ENCODE measurements at regions not wholly inside any gene's neighbourhood (a gene's known extent, or its start where the extent isn't known, plus 50 kb on each side); places are given as distances from the start of the nearest gene placed in this dataset.
"Not testable (repeated sequence)": the region's sequence is repeated elsewhere in the genome, so short reads cannot be mapped to it uniquely, and the experiment has no call there.

GRCh38 chr3:39638301-39638700, 170.8 kb downstream of the MOBP start:
- Mint-ChIP-seq H3K4me3 (no peak overlapping the region), H3K36me3 (no peaks in the 10 kb centered on the region), H3K4me1 (ENCODE audit: low read depth) (peaks cover 17% of the 10 kb centered on the region), H3K27ac (no peak overlapping the region), H3K9me3 (ENCODE audit: low read depth) (peaks cover 3% of the 10 kb centered on the region), H3K27me3 (peaks cover 2% of the 10 kb centered on the region)

GRCh38 chr3:39639344-39640236, 169.8 kb upstream of the MYRIP start:
- no peaks in the 10 kb centered on the region for H3K27me3 Mint-ChIP-seq
- H3K27ac Mint-ChIP-seq, result peak overlapping the region; percentile 51
- H3K36me3 Mint-ChIP-seq, result no peaks in the 10 kb centered on the region
- H3K9me3 Mint-ChIP-seq (ENCODE audit: low read depth), result peaks cover 3% of the 10 kb centered on the region
- peaks cover 17% of the 10 kb centered on the region for H3K4me1 Mint-ChIP-seq (ENCODE audit: low read depth)
- peak overlapping the region; percentile 64 for H3K4me3 Mint-ChIP-seq

GRCh38 chr3:39641274-39641673, 168.1 kb upstream of the MYRIP start:
- Mint-ChIP-seq H3K4me3 (no peak overlapping the region), H3K27ac (no peak overlapping the region), H3K27me3 (peaks cover 1% of the 10 kb centered on the region), H3K36me3 (no peaks in the 10 kb centered on the region), H3K9me3 (ENCODE audit: low read depth) (peaks cover 3% of the 10 kb centered on the region), H3K4me1 (ENCODE audit: low read depth) (peaks cover 17% of the 10 kb centered on the region)

GRCh38 chr3:39644176-39644575, 165.2 kb upstream of the MYRIP start:
- Mint-ChIP-seq H3K27ac (no peak overlapping the region), H3K4me1 (ENCODE audit: low read depth) (peaks cover 10% of the 10 kb centered on the region), H3K9me3 (ENCODE audit: low read depth) (peaks cover 3% of the 10 kb centered on the region), H3K36me3 (no peaks in the 10 kb centered on the region), H3K4me3 (no peak overlapping the region), H3K27me3 (peaks cover 1% of the 10 kb centered on the region)

GRCh38 chr3:39651256-39651655, 158.2 kb upstream of the MYRIP start:
- not testable (repeated sequence) for H3K4me1 Mint-ChIP-seq (ENCODE audit: low read depth); H3K27me3 Mint-ChIP-seq; H3K36me3 Mint-ChIP-seq; H3K9me3 Mint-ChIP-seq (ENCODE audit: low read depth); H3K27ac Mint-ChIP-seq; H3K4me3 Mint-ChIP-seq

- Mint-ChIP-seq H3K4me1 (ENCODE audit: low read depth) (no peaks in the 10 kb centered on the region), H3K9me3 (ENCODE audit: low read depth) (no peaks in the 10 kb centered on the region), H3K27ac (no peak overlapping the region), H3K36me3 (no peaks in the 10 kb centered on the region), H3K4me3 (no peak overlapping the region), H3K27me3 (peaks cover 2% of the 10 kb centered on the region)
Measured at GRCh38 chr3:39651993-39652739, 157.2 kb upstream of the MYRIP start.

- not testable (repeated sequence) for H3K27ac Mint-ChIP-seq; H3K9me3 Mint-ChIP-seq (ENCODE audit: low read depth); H3K36me3 Mint-ChIP-seq; H3K4me1 Mint-ChIP-seq (ENCODE audit: low read depth); H3K27me3 Mint-ChIP-seq; H3K4me3 Mint-ChIP-seq
Measured at GRCh38 chr3:39655718-39656117, 153.7 kb upstream of the MYRIP start.

- H3K9me3 Mint-ChIP-seq (ENCODE audit: low read depth), result peaks cover 6% of the 10 kb centered on the region
- no peak overlapping the region for H3K27ac Mint-ChIP-seq
- no peaks in the 10 kb centered on the region for H3K4me1 Mint-ChIP-seq (ENCODE audit: low read depth)
- no peaks in the 10 kb centered on the region for H3K36me3 Mint-ChIP-seq
- H3K4me3 Mint-ChIP-seq, result no peak overlapping the region
- H3K27me3 Mint-ChIP-seq, result peaks cover 4% of the 10 kb centered on the region
Measured at GRCh38 chr3:39657075-39657474, 152.3 kb upstream of the MYRIP start.

- Mint-ChIP-seq H3K9me3 (ENCODE audit: low read depth) (peaks cover 6% of the 10 kb centered on the region), H3K36me3 (no peaks in the 10 kb centered on the region), H3K4me3 (no peak overlapping the region)
Measured at GRCh38 chr3:39657775-39658174, 151.6 kb upstream of the MYRIP start.

GRCh38 chr3:39664931-39665330, 144.5 kb upstream of the MYRIP start:
- no peaks in the 10 kb centered on the region for H3K4me1 Mint-ChIP-seq (ENCODE audit: low read depth)
- H3K36me3 Mint-ChIP-seq, result no peaks in the 10 kb centered on the region
- H3K27ac Mint-ChIP-seq, result no peak overlapping the region
- peaks cover 8% of the 10 kb centered on the region for H3K27me3 Mint-ChIP-seq
- no peak overlapping the region for H3K4me3 Mint-ChIP-seq
- H3K9me3 Mint-ChIP-seq (ENCODE audit: low read depth), result peaks cover 6% of the 10 kb centered on the region

More at GRCh38 chr3:39657775-39658174, 151.6 kb upstream of the MYRIP start:
- peaks cover 4% of the 10 kb centered on the region for H3K27me3 Mint-ChIP-seq
- no peaks in the 10 kb centered on the region for H3K4me1 Mint-ChIP-seq (ENCODE audit: low read depth)
- no peak overlapping the region for H3K27ac Mint-ChIP-seq

- Mint-ChIP-seq H3K27ac (no peak overlapping the region), H3K9me3 (ENCODE audit: low read depth) (peaks cover under 1% of the 10 kb centered on the region), H3K4me1 (ENCODE audit: low read depth) (no peaks in the 10 kb centered on the region), H3K36me3 (no peaks in the 10 kb centered on the region), H3K27me3 (peaks cover 8% of the 10 kb centered on the region), H3K4me3 (no peak overlapping the region)
Measured at GRCh38 chr3:39665441-39665840, 144.0 kb upstream of the MYRIP start.

GRCh38 chr3:39668420-39668819, 141.0 kb upstream of the MYRIP start:
- H3K4me3 Mint-ChIP-seq, result no peak overlapping the region
- no peaks in the 10 kb centered on the region for H3K36me3 Mint-ChIP-seq
- peaks cover 10% of the 10 kb centered on the region for H3K27me3 Mint-ChIP-seq
- H3K4me1 Mint-ChIP-seq (ENCODE audit: low read depth), result no peaks in the 10 kb centered on the region
- no peaks in the 10 kb centered on the region for H3K9me3 Mint-ChIP-seq (ENCODE audit: low read depth)
- H3K27ac Mint-ChIP-seq, result no peak overlapping the region

GRCh38 chr3:39671116-39671515, 138.3 kb upstream of the MYRIP start:
- Mint-ChIP-seq H3K27ac (no peak overlapping the region), H3K27me3 (peaks cover 7% of the 10 kb centered on the region), H3K4me1 (ENCODE audit: low read depth) (no peaks in the 10 kb centered on the region), H3K4me3 (no peak overlapping the region), H3K36me3 (no peaks in the 10 kb centered on the region), H3K9me3 (ENCODE audit: low read depth) (no peaks in the 10 kb centered on the region)

- Mint-ChIP-seq H3K27me3 (peaks cover 7% of the 10 kb centered on the region), H3K27ac (no peak overlapping the region), H3K4me3 (no peak overlapping the region), H3K9me3 (ENCODE audit: low read depth) (no peaks in the 10 kb centered on the region), H3K4me1 (ENCODE audit: low read depth) (no peaks in the 10 kb centered on the region), H3K36me3 (no peaks in the 10 kb centered on the region)
Measured at GRCh38 chr3:39671600-39671999, 137.8 kb upstream of the MYRIP start.

- Mint-ChIP-seq H3K4me3 (no peak overlapping the region), H3K36me3 (no peaks in the 10 kb centered on the region), H3K9me3 (ENCODE audit: low read depth) (no peaks in the 10 kb centered on the region), H3K4me1 (ENCODE audit: low read depth) (no peaks in the 10 kb centered on the region), H3K27ac (no peak overlapping the region), H3K27me3 (peaks cover 1% of the 10 kb centered on the region)
Measured at GRCh38 chr3:39705351-39705900, 104.0 kb upstream of the MYRIP start.
